Panc1 (cell line): ENCODE measurements at regions not wholly inside any gene's neighbourhood (a gene's known extent, or its start where the extent isn't known, plus 50 kb on each side); places are given as distances from the start of the nearest gene placed in this dataset.

Source experiments
- ATAC-seq: fragments of 200-7000 bp; cut with Tn5 transposase; 2 replicates; pipeline ENCODE4 v1.9.1; 2020; ENCODE audit warnings: mild to moderate bottlenecking, moderate library complexity
- BruUV-seq: library from RNA; stranded (reverse); fragments of 400-500 nt; replicated peaks from 2 replicates; lab custom pipeline; 2021; lab: Mats Ljungman, UMichigan
- CTCF ChIA-PET: fragments of 300-600 bp; sonication (Branson Sonifier 250); formaldehyde crosslinking; loops from one replicate; lab custom pipeline; 2022; ENCODE audit warnings: antibody characterized with exemption; lab: Charles Lee
- POLR2A ChIA-PET: fragments of 300-600 bp; sonication (Branson Sonifier 250); formaldehyde crosslinking; loops from one replicate; lab custom pipeline; 2022; ENCODE audit warnings: antibody characterized with exemption; lab: Charles Lee
- DNase-seq: peaks from one replicate; pipeline ENCODE4 v3.0.0-alpha.2; 2010; ENCODE audit warnings: low read depth, low spot score
- H3K27ac ChIP-seq: 2 replicates; pipeline ENCODE4 v1.5.1; 2011; ENCODE audit warnings: mild to moderate bottlenecking, low read length, inconsistent platforms
- H3K27me3 ChIP-seq: fragments of 200-500 bp; sonication (Bioruptor generic); 2 replicates; pipeline ENCODE4 v1.6.0; 2014; ENCODE audit warnings: low read length, inconsistent platforms; ENCODE audit not compliant: control insufficient read depth, insufficient read depth
- H3K36me3 ChIP-seq: fragments of 200-500 bp; sonication (Bioruptor generic); 2 replicates; pipeline ENCODE4 v1.5.1; 2014; ENCODE audit warnings: inconsistent platforms, mild to moderate bottlenecking, low read length, moderate library complexity; ENCODE audit not compliant: control insufficient read depth, insufficient read depth
- H3K4me1 ChIP-seq: 2 replicates; pipeline ENCODE4 v1.5.1; 2011; ENCODE audit warnings: inconsistent platforms, mild to moderate bottlenecking, low read length, moderate library complexity; ENCODE audit not compliant: control insufficient read depth, insufficient read depth
- H3K4me3 ChIP-seq, 2 experiments: 2 replicates each; pipeline ENCODE4 v1.5.1; 2011 to 2012; ENCODE audit warnings: low read depth in 2 of 2, low read length in 2 of 2, mild to moderate bottlenecking in 2 of 2, inconsistent platforms in 1 of 2, moderate library complexity in 1 of 2
- H3K9me3 ChIP-seq: fragments of 200-500 bp; sonication (Bioruptor generic); 2 replicates; pipeline ENCODE4 v1.5.1; 2014; ENCODE audit warnings: low read depth, mild to moderate bottlenecking, inconsistent platforms, low read length, moderate library complexity; ENCODE audit not compliant: control insufficient read depth, insufficient read depth
- CTCF ChIP-seq: fragments of 450-650 bp; IDR thresholded peaks from 2 replicates; pipeline ENCODE4 v1.5.1; 2017; ENCODE audit warnings: mild to moderate bottlenecking
- POLR2AphosphoS5 ChIP-seq: IDR thresholded peaks from 2 replicates; pipeline ENCODE4 v1.6.1; 2012; ENCODE audit warnings: mild to moderate bottlenecking, low read depth, low read length, moderate library complexity
- REST ChIP-seq, 2 experiments: IDR thresholded peaks; 2 replicates each; pipeline ENCODE4 v1.6.1; 2011 to 2012; ENCODE audit warnings: low read depth in 2 of 2, control low read depth in 1 of 2, low read length in 1 of 2, mild to moderate bottlenecking in 1 of 2, moderate library complexity in 1 of 2; ENCODE audit not compliant: insufficient read depth in 1 of 2
- SIN3A ChIP-seq: IDR thresholded peaks from 2 replicates; pipeline ENCODE4 v1.6.1; 2012; ENCODE audit warnings: low read depth, mild to moderate bottlenecking, low read length, moderate library complexity, borderline replicate concordance; ENCODE audit not compliant: insufficient read depth
- TCF7L2 ChIP-seq: IDR thresholded peaks from 2 replicates; pipeline ENCODE4 v1.6.1; 2011; ENCODE audit warnings: mild to moderate bottlenecking, low read depth, low read length, inconsistent platforms
- in situ Hi-C: cut with HindIII; loops from 2 replicates; pipeline ENCODE4 v1.10.0; 2016; ENCODE audit warnings: low sequenced_read_pairs, low pct_unique_long_range_greater_than_20kb
- intact Hi-C: fragments of 100-400 bp; cut with micrococcal nuclease; formaldehyde crosslinking; loops from one replicate; pipeline ENCODE4 v1.10.0; 2022; ENCODE audit not compliant: unreplicated experiment

DNA sequence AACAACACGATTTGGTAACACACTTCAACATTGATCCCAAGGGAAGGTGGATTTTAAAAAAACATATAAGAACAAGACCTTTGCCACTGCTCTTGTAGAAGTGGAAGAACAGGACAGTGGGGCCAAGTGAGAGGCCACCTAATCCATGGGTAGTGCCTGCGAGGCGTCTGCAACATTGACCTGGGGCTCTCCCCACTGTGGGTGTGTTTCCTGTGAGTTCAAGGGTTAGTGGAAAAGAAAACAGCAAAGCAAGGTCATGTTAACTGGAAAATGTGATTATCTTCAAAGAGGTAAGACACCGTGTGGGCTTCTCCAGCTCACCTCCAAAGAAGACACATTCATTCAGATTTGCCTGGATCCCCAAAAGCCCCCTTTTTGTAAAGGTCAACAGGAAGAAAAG, 327.0 kb downstream of the UQCRFS1 start:
- in situ Hi-C loops (no loop called here), intact Hi-C loops (loop anchor here (10.0 kb wide), 1 partner anchor 379 kb away; no protein-coding TSS in a partner anchor)
- Histone ChIP-seq H3K36me3 (no peaks in the 10 kb centered on the region), H3K4me1 (no peaks in the 10 kb centered on the region), H3K4me3 (no peak overlapping the region), H3K9me3 (no peaks in the 10 kb centered on the region), H3K27ac (no peak overlapping the region), H3K27me3 (peaks cover 9% of the 10 kb centered on the region)
- ChIA-PET POLR2A (no interaction called here), CTCF (no interaction called here)
- TF ChIP-seq SIN3A = no peak
- no peak for TF ChIP-seq POLR2AphosphoS5
- no peak for TF ChIP-seq TCF7L2
- no peak for TF ChIP-seq REST (IDR thresholded peaks at IDR 0.05; ENCODE audit: insufficient read depth in 1 of 2, low read depth in 2 of 2, low read length in 1 of 2)
- no peak for TF ChIP-seq CTCF
- no TSS peak for BruUV-seq
- no peak for ATAC-seq
- no peak for DNase-seq

DNA sequence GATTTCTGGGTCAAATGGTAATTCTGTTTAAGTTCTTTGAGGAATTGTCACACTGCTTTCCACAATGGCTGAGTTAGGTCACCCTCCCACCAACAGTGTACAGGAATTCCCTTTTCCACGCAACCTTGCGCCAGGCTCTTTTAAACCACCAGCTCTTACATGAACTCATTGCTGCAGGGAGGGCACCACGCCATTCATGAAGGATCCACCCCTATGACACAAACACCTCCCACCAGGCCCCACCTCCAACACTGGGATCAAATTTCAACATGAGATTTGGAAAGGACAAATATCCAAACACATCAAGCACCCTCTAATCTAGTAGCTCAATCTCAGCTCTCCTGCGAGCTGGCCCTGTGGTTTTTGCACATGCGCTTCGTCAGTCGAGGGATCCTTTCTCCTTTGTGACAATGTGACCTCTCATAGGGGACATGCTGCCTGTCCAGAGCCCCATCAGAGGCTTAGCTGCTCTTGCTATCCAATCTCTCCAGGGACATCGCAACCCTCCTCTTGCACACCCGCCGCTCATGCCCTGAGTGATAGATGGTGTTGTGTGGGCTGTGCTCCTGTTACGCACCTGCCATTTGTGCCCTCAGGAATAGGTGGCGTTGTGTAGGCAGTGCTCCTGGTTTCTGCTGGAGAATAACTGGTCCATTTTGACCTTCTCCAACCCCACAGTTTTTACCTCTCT, 328.0 kb downstream of the UQCRFS1 start:
- ChIA-PET POLR2A (no interaction called here), CTCF (no interaction called here)
- no peak for ATAC-seq
- intact Hi-C loops (loop anchor here (5.0 to 10.0 kb wide), 2 partner anchors 380 to 712 kb away; no protein-coding TSS in a partner anchor), in situ Hi-C loops (no loop called here)
- Histone ChIP-seq H3K4me1 (no peaks in the 10 kb centered on the region), H3K4me3 (no peak overlapping the region), H3K9me3 (no peaks in the 10 kb centered on the region), H3K36me3 (no peaks in the 10 kb centered on the region), H3K27me3 (peaks cover 7% of the 10 kb centered on the region), H3K27ac (no peak overlapping the region)
- no peak for DNase-seq
- no peak for TF ChIP-seq CTCF
- BruUV-seq = no TSS peak
